HG03196 (cell line): ENCODE measurements at regions not wholly inside any gene's neighbourhood (a gene's known extent, or its start where the extent isn't known, plus 50 kb on each side); places are given as distances from the start of the nearest gene placed in this dataset.
"Not testable (repeated sequence)": the region's sequence is repeated elsewhere in the genome, so short reads cannot be mapped to it uniquely, and the experiment has no call there.

Experiments used
- ATAC-seq: cut with Tn5 transposase; IDR thresholded peaks from one replicate; pipeline ENCODE4 v1.9.1; 2021; ENCODE audit not compliant: unreplicated experiment

- not testable (repeated sequence) for ATAC-seq
Observed at GRCh38 chr7:65069476-65069875, 63.0 kb upstream of the ERV3-1 start.

GRCh38 chr7:65062566-65062965 is 56.1 kb upstream of the ERV3-1 start:
- ATAC-seq = not testable (repeated sequence)

GRCh38 chr7:65059247-65059646 is 52.8 kb upstream of the ERV3-1 start:
- not testable (repeated sequence) for ATAC-seq
